Nephron progenitor cell (in vitro differentiated cells): ENCODE measurements at regions not wholly inside any gene's neighbourhood (a gene's known extent, or its start where the extent isn't known, plus 50 kb on each side); places are given as distances from the start of the nearest gene placed in this dataset.

Source experiments
- DNase-seq: peaks from one replicate; pipeline ENCODE4 v3.0.0; 2021
- H3K27ac Mint-ChIP-seq: 2 replicates; pipeline ENCODE4 v1.8.0; 2021; ENCODE audit warnings: mild to moderate bottlenecking, moderate library complexity, mixed read lengths
- H3K27me3 Mint-ChIP-seq: 2 replicates; pipeline ENCODE4 v1.8.0; 2021; ENCODE audit warnings: mild to moderate bottlenecking, low read depth, mixed read lengths; ENCODE audit not compliant: poor library complexity
- H3K36me3 Mint-ChIP-seq: 2 replicates; pipeline ENCODE4 v1.8.0; 2021; ENCODE audit warnings: low read depth, mixed read lengths
- H3K4me1 Mint-ChIP-seq: 2 replicates; pipeline ENCODE4 v1.8.0; 2021; ENCODE audit warnings: mixed read lengths
- H3K4me3 Mint-ChIP-seq: 2 replicates; pipeline ENCODE4 v1.8.0; 2021; ENCODE audit warnings: mild to moderate bottlenecking, moderate library complexity, mixed read lengths
- H3K9me3 Mint-ChIP-seq: 2 replicates; pipeline ENCODE4 v1.8.0; 2021; ENCODE audit warnings: mild to moderate bottlenecking, moderate library complexity, mixed read lengths
- TF ChIP-seq, protein P1 (sequence below): fragments of 200-600 bp; sonication (generic); IDR thresholded peaks from 2 replicates; pipeline ENCODE4 v1.5.0; 2021; ENCODE audit warnings: antibody characterized with exemption

DNA sequence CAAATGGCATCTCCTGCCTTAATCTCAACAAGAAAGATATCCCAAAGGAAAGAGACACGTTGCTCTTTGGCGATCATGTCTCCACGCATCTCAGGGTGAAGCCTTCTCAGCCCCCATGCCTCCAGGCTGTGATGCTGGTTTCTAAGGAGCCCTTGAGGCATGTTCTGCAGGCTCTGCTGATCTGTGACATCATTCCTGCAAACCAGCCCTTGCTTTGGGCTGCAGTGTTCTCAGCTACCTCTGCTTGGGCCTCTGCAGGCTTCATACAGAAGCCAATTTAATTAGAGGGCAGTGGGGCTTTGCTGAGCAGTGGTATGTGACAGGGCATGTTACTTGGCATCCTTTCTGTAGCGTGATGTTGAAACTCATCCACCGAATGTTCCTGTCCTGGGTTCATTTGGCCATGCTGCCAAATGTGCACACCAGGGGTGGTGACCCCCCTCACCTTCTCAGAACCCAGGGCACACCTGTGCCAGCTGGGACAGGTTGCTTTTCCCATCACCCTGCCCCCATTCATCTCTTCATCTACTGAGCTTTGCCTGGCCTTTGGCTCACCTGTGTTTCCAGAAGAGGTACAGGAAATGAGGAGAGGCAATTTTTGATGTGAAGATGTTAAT, 230.9 kb downstream of the TEX29 start:
- peaks cover 32% of the 10 kb centered on the region for H3K27me3 Mint-ChIP-seq

GRCh38 chr13:111552891-111553655, 232.6 kb downstream of the TEX29 start:
- TF ChIP-seq, protein P1, sequence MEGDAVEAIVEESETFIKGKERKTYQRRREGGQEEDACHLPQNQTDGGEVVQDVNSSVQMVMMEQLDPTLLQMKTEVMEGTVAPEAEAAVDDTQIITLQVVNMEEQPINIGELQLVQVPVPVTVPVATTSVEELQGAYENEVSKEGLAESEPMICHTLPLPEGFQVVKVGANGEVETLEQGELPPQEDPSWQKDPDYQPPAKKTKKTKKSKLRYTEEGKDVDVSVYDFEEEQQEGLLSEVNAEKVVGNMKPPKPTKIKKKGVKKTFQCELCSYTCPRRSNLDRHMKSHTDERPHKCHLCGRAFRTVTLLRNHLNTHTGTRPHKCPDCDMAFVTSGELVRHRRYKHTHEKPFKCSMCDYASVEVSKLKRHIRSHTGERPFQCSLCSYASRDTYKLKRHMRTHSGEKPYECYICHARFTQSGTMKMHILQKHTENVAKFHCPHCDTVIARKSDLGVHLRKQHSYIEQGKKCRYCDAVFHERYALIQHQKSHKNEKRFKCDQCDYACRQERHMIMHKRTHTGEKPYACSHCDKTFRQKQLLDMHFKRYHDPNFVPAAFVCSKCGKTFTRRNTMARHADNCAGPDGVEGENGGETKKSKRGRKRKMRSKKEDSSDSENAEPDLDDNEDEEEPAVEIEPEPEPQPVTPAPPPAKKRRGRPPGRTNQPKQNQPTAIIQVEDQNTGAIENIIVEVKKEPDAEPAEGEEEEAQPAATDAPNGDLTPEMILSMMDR: no peak
- DNase-seq: no peak
- Mint-ChIP-seq H3K27me3 (peaks cover 34% of the 10 kb centered on the region), H3K27ac (no peak overlapping the region), H3K9me3 (peaks cover 4% of the 10 kb centered on the region), H3K4me3 (no peak overlapping the region), H3K4me1 (no peaks in the 10 kb centered on the region), H3K36me3 (no peaks in the 10 kb centered on the region)

More for the DNA sequence above, 230.9 kb downstream of the TEX29 start:
- H3K4me3 Mint-ChIP-seq: no peak overlapping the region
- DNase-seq: no peak
- no peaks in the 10 kb centered on the region for H3K4me1 Mint-ChIP-seq
- TF ChIP-seq, protein P1: no peak
- peaks cover 5% of the 10 kb centered on the region for H3K9me3 Mint-ChIP-seq
- H3K27ac Mint-ChIP-seq: no peak overlapping the region
- H3K36me3 Mint-ChIP-seq: no peaks in the 10 kb centered on the region

DNA sequence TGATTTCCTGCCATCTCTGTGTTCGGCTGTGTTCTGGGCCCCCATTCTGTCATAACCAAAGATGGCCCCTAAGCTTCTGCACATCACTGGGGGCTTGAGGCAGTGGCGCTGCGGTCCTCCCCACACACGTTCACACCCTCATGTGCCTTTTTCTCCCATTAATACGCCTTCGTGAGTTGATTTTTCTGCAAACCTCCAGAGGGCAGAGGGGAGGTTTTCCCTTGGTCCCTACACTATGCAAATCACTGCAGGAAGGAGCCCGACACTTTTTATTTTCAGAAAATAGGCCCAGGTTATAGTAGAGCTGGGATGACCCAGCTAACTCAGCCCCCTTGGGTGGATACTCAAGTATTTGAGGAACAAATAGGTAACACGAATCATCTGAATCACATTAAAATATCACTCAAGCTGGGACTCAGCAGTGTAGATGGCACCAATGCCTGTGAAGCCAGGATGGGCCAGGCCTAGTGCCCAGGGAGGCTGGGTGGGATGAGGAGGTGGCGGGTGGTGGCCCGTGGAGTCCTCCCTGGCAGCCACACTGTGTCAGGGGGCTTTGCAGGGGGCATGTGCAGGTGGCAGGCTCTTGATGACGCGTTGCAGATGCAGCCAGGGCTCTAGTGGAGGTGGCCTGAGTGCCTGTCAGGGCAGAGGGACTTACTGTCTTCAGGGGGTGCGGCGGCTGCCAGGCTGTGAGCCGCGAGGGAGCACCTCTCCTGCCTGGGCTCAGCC, 234.3 kb downstream of the TEX29 start:
- Mint-ChIP-seq H3K36me3 (no peaks in the 10 kb centered on the region), H3K9me3 (peaks cover 4% of the 10 kb centered on the region), H3K27me3 (peaks cover 31% of the 10 kb centered on the region), H3K4me3 (no peak overlapping the region), H3K4me1 (peaks cover 5% of the 10 kb centered on the region), H3K27ac (no peak overlapping the region)
- TF ChIP-seq, protein P1: no peak
- no peak for DNase-seq

GRCh38 chr13:111555268-111555808, 234.9 kb downstream of the TEX29 start:
- TF ChIP-seq, protein P1: no peak
- Mint-ChIP-seq H3K9me3 (peaks cover 4% of the 10 kb centered on the region), H3K36me3 (no peaks in the 10 kb centered on the region), H3K4me3 (no peak overlapping the region), H3K4me1 (peaks cover 10% of the 10 kb centered on the region), H3K27ac (no peak overlapping the region), H3K27me3 (peaks cover 26% of the 10 kb centered on the region)
- DNase-seq: no peak

- DNase-seq: no peak
- H3K4me1 Mint-ChIP-seq: peaks cover 15% of the 10 kb centered on the region
- no peak overlapping the region for H3K27ac Mint-ChIP-seq
- H3K9me3 Mint-ChIP-seq: peaks cover 4% of the 10 kb centered on the region
- H3K36me3 Mint-ChIP-seq: no peaks in the 10 kb centered on the region
- TF ChIP-seq, protein P1: no peak
- no peak overlapping the region for H3K4me3 Mint-ChIP-seq
- H3K27me3 Mint-ChIP-seq: peaks cover 29% of the 10 kb centered on the region
These were observed 235.5 kb downstream of the TEX29 start for GRCh38 chr13:111555903-111556302.
